ENCODE measurements at regions not wholly inside any gene's neighbourhood (a gene's known extent, or its start where the extent isn't known, plus 50 kb on each side); places are given as distances from the start of the nearest gene placed in this dataset.
"Not testable (repeated sequence)": the region's sequence is repeated elsewhere in the genome, so short reads cannot be mapped to it uniquely, and the experiment has no call there.

- peak; percentile 31 to 66 (median 44) for DNase-seq
These were observed 99.5 kb upstream of the KLHL13 start for GRCh38 chrX:118216087-118216486.

- DNase-seq = peak in 1 of 4 experiments; percentile 9
These were observed 99.9 kb upstream of the KLHL13 start for GRCh38 chrX:118216509-118216908.

GRCh38 chrX:118218079-118218478 is 101.5 kb upstream of the KLHL13 start:
- no peak for DNase-seq

- no peak for DNase-seq
These were observed 102.3 kb upstream of the KLHL13 start for GRCh38 chrX:118218940-118219339.

GRCh38 chrX:118219866-118220265 is 103.3 kb upstream of the KLHL13 start:
- no peak for DNase-seq

GRCh38 chrX:118220509-118220908 is 103.9 kb upstream of the KLHL13 start:
- no peak for DNase-seq

GRCh38 chrX:118221270-118221669 is 104.7 kb upstream of the KLHL13 start:
- no peak for DNase-seq

GRCh38 chrX:118221733-118222132 is 105.1 kb upstream of the KLHL13 start:
- DNase-seq = no peak

- DNase-seq = no peak
These were observed 105.8 kb upstream of the KLHL13 start for GRCh38 chrX:118222421-118222820.

GRCh38 chrX:118225711-118226428 is 109.3 kb upstream of the KLHL13 start:
- DNase-seq = peak; percentile 1 to 45 (median 15)

GRCh38 chrX:118228041-118228440 is 111.4 kb upstream of the KLHL13 start:
- DNase-seq = no peak

GRCh38 chrX:118228456-118228855 is 111.8 kb upstream of the KLHL13 start:
- DNase-seq = no peak

GRCh38 chrX:118231464-118231863 is 114.4 kb upstream of the WDR44 start:
- no peak for DNase-seq

- no peak for DNase-seq
These were observed 106.6 kb upstream of the WDR44 start for GRCh38 chrX:118239178-118239870.

- no peak for DNase-seq
These were observed 105.8 kb upstream of the WDR44 start for GRCh38 chrX:118239913-118240698.

GRCh38 chrX:118246961-118247360 is 98.9 kb upstream of the WDR44 start:
- not testable (repeated sequence) for DNase-seq

- DNase-seq = no peak
These were observed 96.8 kb upstream of the WDR44 start for GRCh38 chrX:118249146-118249545.

GRCh38 chrX:118250445-118250844 is 95.5 kb upstream of the WDR44 start:
- DNase-seq = no peak

GRCh38 chrX:118251271-118251670 is 94.6 kb upstream of the WDR44 start:
- DNase-seq = no peak

GRCh38 chrX:118252967-118253366 is 92.9 kb upstream of the WDR44 start:
- no peak for DNase-seq

GRCh38 chrX:118254611-118255010 is 91.3 kb upstream of the WDR44 start:
- peak; percentile 58 to 75 (median 68) for DNase-seq

GRCh38 chrX:118255921-118256320 is 90.0 kb upstream of the WDR44 start:
- DNase-seq = no peak

- DNase-seq = no peak
These were observed 88.1 kb upstream of the WDR44 start for GRCh38 chrX:118257781-118258180.
